GM12878 (cell line): ENCODE measurements at regions not wholly inside any gene's neighbourhood (a gene's known extent, or its start where the extent isn't known, plus 50 kb on each side); places are given as distances from the start of the nearest gene placed in this dataset.
"Not testable (repeated sequence)": the region's sequence is repeated elsewhere in the genome, so short reads cannot be mapped to it uniquely, and the experiment has no call there.

ENCODE experiments used
- ATAC-seq: fragments of 200-7000 bp; cut with Tn5 transposase; 3 replicates; pipeline ENCODE4 v1.9.1; 2020; ENCODE audit warnings: mild to moderate bottlenecking, moderate library complexity
- BruUV-seq: library from RNA; stranded (reverse); fragments of 400-500 nt; replicated peaks from 2 replicates; lab custom pipeline; 2021; lab: Mats Ljungman, UMichigan
- CTCF ChIA-PET: fragments of 300-600 bp; sonication (Branson Sonifier 250); formaldehyde crosslinking; extraction: SDS; loops from one replicate; lab custom pipeline; 2021; ENCODE audit warnings: inconsistent platforms; lab: Yijun Ruan, JAX
- POLR2A ChIA-PET: fragments of 350-600 bp; formaldehyde crosslinking; extraction: SDS; loops from one replicate; lab custom pipeline; 2021; ENCODE audit warnings: inconsistent platforms; lab: Charles Lee
- RAD21 ChIA-PET: fragments of 300-600 bp; sonication (Branson Sonifier 250); formaldehyde crosslinking; loops from one replicate; lab custom pipeline; 2023; ENCODE audit warnings: antibody characterized with exemption; ENCODE audit not compliant: unreplicated experiment; lab: Charles Lee
- SMC1A ChIA-PET: fragments of 300-600 bp; sonication (Branson Sonifier 250); formaldehyde crosslinking; loops from one replicate; lab custom pipeline; 2023; ENCODE audit not compliant: unreplicated experiment, uncharacterized antibody; lab: Charles Lee
- DNase-seq: peaks from one replicate; pipeline ENCODE4 v3.0.0-alpha.2; 2011; ENCODE audit warnings: low read depth, low spot score
- FAIRE-seq: peaks from 3 replicates; lab custom pipeline; 2011; peaks lifted over from hg19 to GRCh38; lab: Jason Lieb, UNC
- H2AFZ ChIP-seq: 2 replicates; pipeline ENCODE4 v1.6.0; 2011; ENCODE audit warnings: low read depth, low read length, control low read depth; ENCODE audit not compliant: control insufficient read depth
- H3K27ac ChIP-seq: 2 replicates; pipeline ENCODE4 v1.5.1; 2011; ENCODE audit warnings: control low read depth; ENCODE audit not compliant: control insufficient read depth, insufficient read depth
- H3K27me3 ChIP-seq, 2 experiments: replicated peaks in 1 of 2; 2 replicates each; pipeline versions ENCODE4 v1.6.0 to v1.6.1; 2011; ENCODE audit warnings: low read length in 1 of 2; ENCODE audit not compliant: control insufficient read depth in 2 of 2, insufficient read depth in 2 of 2
- H3K36me3 ChIP-seq, 2 experiments: 2 replicates each; pipeline ENCODE4 v1.5.1; 2011; ENCODE audit warnings: low read length in 1 of 2; ENCODE audit not compliant: control insufficient read depth in 2 of 2, insufficient read depth in 2 of 2
- H3K4me1 ChIP-seq: 2 replicates; pipeline ENCODE4 v1.6.1; 2011; ENCODE audit warnings: mild to moderate bottlenecking, low read length, moderate library complexity, mixed read lengths; ENCODE audit not compliant: control insufficient read depth, insufficient read depth
- H3K4me2 ChIP-seq: 2 replicates; pipeline ENCODE4 v1.6.0; 2011; ENCODE audit warnings: control low read depth; ENCODE audit not compliant: control insufficient read depth, insufficient read depth
- H3K4me3 ChIP-seq: fragments of 200-600 bp; sonication (generic); 2 replicates; pipeline ENCODE4 v1.5.1; 2016
- H3K79me2 ChIP-seq: 2 replicates; pipeline ENCODE4 v1.6.0; 2011; ENCODE audit warnings: low read length; ENCODE audit not compliant: control insufficient read depth, insufficient read depth
- H3K9ac ChIP-seq: 2 replicates; pipeline ENCODE4 v1.8.0; 2011; ENCODE audit warnings: low read length, control low read depth, mixed read lengths; ENCODE audit not compliant: control insufficient read depth, insufficient read depth
- H3K9me3 ChIP-seq: replicated peaks from 3 replicates; pipeline ENCODE4 v1.5.1; 2011; ENCODE audit warnings: mild to moderate bottlenecking, low read length; ENCODE audit not compliant: control insufficient read depth, insufficient read depth
- H4K20me1 ChIP-seq: 2 replicates; pipeline ENCODE4 v1.6.0; 2011; ENCODE audit not compliant: control insufficient read depth, insufficient read depth
- BCL3 ChIP-seq: IDR thresholded peaks from 2 replicates; pipeline ENCODE4 v1.6.1; 2011; ENCODE audit warnings: borderline replicate concordance, low read depth, mild to moderate bottlenecking, moderate library complexity, low read length; ENCODE audit not compliant: insufficient read depth, poor library complexity, severe bottlenecking
- E2F8 ChIP-seq: fragments of 450-650 bp; IDR thresholded peaks from 2 replicates; pipeline ENCODE4 v1.6.1; 2018; ENCODE audit warnings: mild to moderate bottlenecking, low read depth, moderate library complexity; ENCODE audit not compliant: partially characterized antibody
- EED ChIP-seq: sonication (generic); IDR thresholded peaks from 2 replicates; pipeline ENCODE4 v1.6.1; 2016; ENCODE audit warnings: antibody characterized with exemption, low read depth
- HCFC1 ChIP-seq: fragments of 150-350 bp; IDR thresholded peaks from 2 replicates; pipeline ENCODE4 v1.6.1; 2014; ENCODE audit warnings: low read length
- IKZF1 ChIP-seq: fragments of 450-650 bp; conservative IDR thresholded peaks from 2 replicates; pipeline ENCODE4 v1.6.1; 2017; ENCODE audit warnings: antibody characterized with exemption, mild to moderate bottlenecking
- MEF2A ChIP-seq: IDR thresholded peaks from 2 replicates; pipeline ENCODE4 v1.6.1; 2011; ENCODE audit warnings: low read depth, mild to moderate bottlenecking, low read length, moderate library complexity; ENCODE audit not compliant: insufficient read depth
- POLR2AphosphoS2 ChIP-seq: IDR thresholded peaks from 2 replicates; pipeline ENCODE4 v1.6.1; 2011; ENCODE audit warnings: low read depth, mild to moderate bottlenecking, low read length, improper control_type of control experiment, moderate library complexity
- SKIL ChIP-seq: fragments of 450-650 bp; IDR thresholded peaks from 2 replicates; pipeline ENCODE4 v1.6.1; 2017; ENCODE audit warnings: mild to moderate bottlenecking, low read depth, inconsistent platforms; ENCODE audit not compliant: poor library complexity, severe bottlenecking
- SP1 ChIP-seq: IDR thresholded peaks from one replicate; pipeline ENCODE4 v1.6.1; 2011; ENCODE audit warnings: low read depth, low read length
- TCF12 ChIP-seq: IDR thresholded peaks from 2 replicates; pipeline ENCODE4 v1.6.1; 2011; ENCODE audit warnings: low read depth, mild to moderate bottlenecking, low read length
- WGBS: methylation state at CpG from one replicate; pipeline ENCODE4 v1.1.6; 2016; ENCODE audit warnings: low lambda C conversion rate; ENCODE audit not compliant: insufficient replicate concordance, insufficient coverage; ENCODE audit errors: missing lambda C conversion rate; 5-methylcytosine and 5-hydroxymethylcytosine counted together
- in situ Hi-C: fragments of 300-500 bp; cut with MboI; formaldehyde crosslinking; loops from 9 replicates; pipeline ENCODE4 v1.14.3; 2018; ENCODE audit warnings: mixed read lengths
- intact Hi-C: fragments of 100-400 bp; cut with micrococcal nuclease; formaldehyde crosslinking; loops from one replicate; pipeline ENCODE4 v1.14.2; 2022; ENCODE audit not compliant: unreplicated experiment

GRCh38 chr3:68504201-68504600, 428.1 kb downstream of the TAFA4 start (continued):
- TF ChIP-seq IKZF1 (no peak), TCF12 (no peak)

GRCh38 chr3:68485845-68486244, 446.5 kb downstream of the TAFA4 start:
- RAD21 ChIA-PET, result not testable (repeated sequence)

GRCh38 chr3:68485051-68485450, 447.3 kb downstream of the TAFA4 start:
- Histone ChIP-seq H4K20me1 (no peaks in the 10 kb centered on the region), H3K9me3 (no peaks in the 10 kb centered on the region), H3K27ac (no peak overlapping the region), H2AFZ (no peak overlapping the region), H3K4me1 (no peaks in the 10 kb centered on the region), H3K79me2 (no peaks in the 10 kb centered on the region), H3K9ac (no peak overlapping the region), H3K27me3 (no peaks in the 10 kb centered on the region), H3K36me3 (no peaks in the 10 kb centered on the region), H3K4me2 (no peak overlapping the region), H3K4me3 (no peak overlapping the region)
- SMC1A ChIA-PET, result no interaction called here
- BruUV-seq, result no TSS peak
- DNase-seq (no peak), FAIRE-seq (no peak), ATAC-seq (no peak)
- POLR2A ChIA-PET, result no interaction called here
- RAD21 ChIA-PET, result no interaction called here
- in situ Hi-C loops (no loop called here), intact Hi-C loops (no loop called here)
- WGBS, result 0% methylated on average over 1 of the region's 1 CpG
- CTCF ChIA-PET, result no interaction called here
- no peak for TF ChIP-seq E2F8
- no peak for TF ChIP-seq SP1
- TF ChIP-seq SKIL, result no peak
- no peak for TF ChIP-seq POLR2AphosphoS2
- TF ChIP-seq EED, result no peak
- no peak for TF ChIP-seq BCL3
- no peak for TF ChIP-seq MEF2A
- TF ChIP-seq HCFC1, result no peak

More at GRCh38 chr3:68485845-68486244, 446.5 kb downstream of the TAFA4 start:
- H3K9ac ChIP-seq, H4K20me1 ChIP-seq, POLR2A ChIA-PET, ATAC-seq, in situ Hi-C loops, BruUV-seq, H3K36me3 ChIP-seq, SMC1A ChIA-PET, H3K4me3 ChIP-seq, CTCF ChIA-PET, H3K27me3 ChIP-seq, H3K79me2 ChIP-seq, H3K4me1 ChIP-seq, H2AFZ ChIP-seq, FAIRE-seq, H3K4me2 ChIP-seq, H3K27ac ChIP-seq, H3K9me3 ChIP-seq, DNase-seq, intact Hi-C loops: not testable (repeated sequence)
- WGBS, result 0% methylated on average over 1 of the region's 1 CpG
